Activated CD8-positive, alpha-beta memory T cell treated with anti-CD3 and anti-CD28 coated beads, Interleukin-2, amount 50 U/mL, for 24 hours (primary cell): ENCODE measurements at regions not wholly inside any gene's neighbourhood (a gene's known extent, or its start where the extent isn't known, plus 50 kb on each side); places are given as distances from the start of the nearest gene placed in this dataset.

Experiments
- DNase-seq: peaks from one replicate; pipeline ENCODE4 v3.0.0-alpha.2; 2020; ENCODE audit errors: extremely low read depth

- no peak for DNase-seq
Observed at GRCh38 chr6:87807475-87807874, 105.4 kb upstream of the AKIRIN2 start.

- DNase-seq = no peak
Observed at GRCh38 chr6:87806635-87807034, 104.6 kb upstream of the AKIRIN2 start.

- DNase-seq = no peak
Observed at GRCh38 chr6:87806099-87806498, 104.1 kb upstream of the AKIRIN2 start.

GRCh38 chr6:87803791-87804190 lies 101.8 kb upstream of the AKIRIN2 start:
- no peak for DNase-seq

GRCh38 chr6:87799651-87800050 lies 97.6 kb upstream of the AKIRIN2 start:
- DNase-seq = no peak

- DNase-seq = no peak
Observed at GRCh38 chr6:87798393-87799278, 96.6 kb upstream of the AKIRIN2 start.

GRCh38 chr6:87794922-87795885 lies 93.2 kb upstream of the AKIRIN2 start:
- no peak for DNase-seq

- DNase-seq = no peak
Observed at GRCh38 chr6:87793315-87793714, 91.3 kb upstream of the AKIRIN2 start.

GRCh38 chr6:87791982-87792381 lies 89.9 kb upstream of the AKIRIN2 start:
- DNase-seq = no peak

- DNase-seq = no peak
Observed at GRCh38 chr6:87791485-87791884, 89.5 kb upstream of the AKIRIN2 start.

- no peak for DNase-seq
Observed at GRCh38 chr6:87791029-87791428, 89.0 kb upstream of the AKIRIN2 start.

GRCh38 chr6:87789900-87790290 lies 87.9 kb upstream of the AKIRIN2 start:
- DNase-seq = no peak

- no peak for DNase-seq
Observed at GRCh38 chr6:87789198-87789899, 87.3 kb upstream of the AKIRIN2 start.

GRCh38 chr6:87788141-87788540 lies 86.1 kb upstream of the AKIRIN2 start:
- DNase-seq = no peak

GRCh38 chr6:87785229-87785862 lies 83.3 kb upstream of the AKIRIN2 start:
- DNase-seq = no peak

GRCh38 chr6:87784690-87785089 lies 82.7 kb upstream of the AKIRIN2 start:
- DNase-seq = no peak

GRCh38 chr6:87784051-87784450 lies 82.0 kb upstream of the AKIRIN2 start:
- DNase-seq = no peak

GRCh38 chr6:87779542-87779941 lies 77.5 kb upstream of the AKIRIN2 start:
- no peak for DNase-seq

GRCh38 chr6:87772597-87773530 lies 70.8 kb upstream of the AKIRIN2 start:
- no peak for DNase-seq

- DNase-seq = no peak
Observed at GRCh38 chr6:87767478-87767877, 65.4 kb upstream of the AKIRIN2 start.
